HG03439 (cell line): ENCODE measurements at regions not wholly inside any gene's neighbourhood (a gene's known extent, or its start where the extent isn't known, plus 50 kb on each side); places are given as distances from the start of the nearest gene placed in this dataset.
"Not testable (repeated sequence)": the region's sequence is repeated elsewhere in the genome, so short reads cannot be mapped to it uniquely, and the experiment has no call there.

Source experiments
- ATAC-seq: cut with Tn5 transposase; IDR thresholded peaks from one replicate; pipeline ENCODE4 v1.9.1; 2021; ENCODE audit warnings: mild to moderate bottlenecking, moderate library complexity; ENCODE audit not compliant: unreplicated experiment

- ATAC-seq = no peak
Measured at GRCh38 chr4:33882246-33882990, 2361.9 kb downstream of the ARAP2 start.

DNA sequence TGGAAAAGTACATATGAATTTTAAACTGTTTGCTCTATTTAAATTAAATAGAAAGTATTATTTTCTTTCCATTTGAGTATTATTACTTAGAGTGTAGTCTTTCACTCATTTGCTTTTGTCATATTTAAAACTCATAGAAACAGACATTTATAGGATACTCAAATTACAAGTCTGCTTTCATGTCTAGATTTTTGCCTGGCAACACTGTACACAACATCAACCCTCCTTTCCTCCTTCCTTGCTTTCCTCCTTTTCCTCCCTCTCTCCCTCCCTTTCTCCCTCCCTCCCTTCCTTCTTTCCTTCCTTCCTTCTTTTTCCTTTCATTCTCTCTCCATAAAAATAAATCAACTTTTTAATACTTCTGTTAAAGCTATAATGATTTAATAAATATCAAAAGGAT, 2361.2 kb downstream of the ARAP2 start:
- ATAC-seq = no peak

GRCh38 chr4:33886356-33886755, 2358.0 kb downstream of the ARAP2 start:
- ATAC-seq = no peak

GRCh38 chr4:33890841-33891240, 2353.5 kb downstream of the ARAP2 start:
- no peak for ATAC-seq

DNA sequence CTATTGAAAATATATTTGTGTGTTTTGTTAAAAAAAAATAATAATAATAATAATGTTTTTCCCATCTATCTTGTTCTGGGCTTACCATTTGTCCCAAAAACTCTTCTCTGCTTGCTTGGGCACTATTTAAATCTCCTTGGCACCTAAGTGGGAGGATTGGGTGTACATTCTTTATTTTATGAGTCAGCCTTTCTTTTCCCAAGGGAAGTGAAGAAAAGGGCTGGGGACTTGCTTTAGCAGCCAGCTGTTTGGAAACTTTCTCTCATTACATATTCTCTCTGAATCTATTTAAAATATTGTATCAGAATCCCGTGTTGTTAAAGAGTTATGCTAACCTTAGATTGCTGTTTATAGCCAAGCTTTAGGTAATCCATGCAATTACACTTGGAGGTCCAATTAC, 2332.4 kb downstream of the ARAP2 start:
- ATAC-seq = no peak

GRCh38 chr4:33914386-33914785, 2329.9 kb downstream of the ARAP2 start:
- no peak for ATAC-seq

DNA sequence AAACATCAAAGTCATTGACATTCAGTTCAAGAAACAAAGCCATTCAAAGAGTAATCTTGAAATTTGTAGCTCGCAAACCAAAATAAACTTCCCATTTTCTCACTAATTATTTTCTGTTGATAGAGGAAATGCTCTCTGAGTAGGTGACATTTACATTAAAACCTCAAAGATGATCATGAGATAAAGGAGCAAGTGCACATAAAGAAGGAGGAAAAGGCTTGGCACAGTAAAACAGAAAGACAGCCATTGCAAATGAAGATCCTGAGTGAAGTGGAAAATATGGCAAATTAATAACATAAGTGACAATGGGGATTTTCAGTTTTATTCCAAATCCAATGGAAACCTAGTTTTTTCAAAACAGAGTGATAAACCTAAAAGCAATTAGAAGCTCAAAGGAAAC, 2320.8 kb downstream of the ARAP2 start:
- ATAC-seq = no peak

GRCh38 chr4:33924239-33924638, 2320.1 kb downstream of the ARAP2 start:
- ATAC-seq = no peak

- no peak for ATAC-seq
Measured at GRCh38 chr4:33924811-33925210, 2319.5 kb downstream of the ARAP2 start.

GRCh38 chr4:33930497-33930896, 2313.8 kb downstream of the ARAP2 start:
- ATAC-seq = no peak

DNA sequence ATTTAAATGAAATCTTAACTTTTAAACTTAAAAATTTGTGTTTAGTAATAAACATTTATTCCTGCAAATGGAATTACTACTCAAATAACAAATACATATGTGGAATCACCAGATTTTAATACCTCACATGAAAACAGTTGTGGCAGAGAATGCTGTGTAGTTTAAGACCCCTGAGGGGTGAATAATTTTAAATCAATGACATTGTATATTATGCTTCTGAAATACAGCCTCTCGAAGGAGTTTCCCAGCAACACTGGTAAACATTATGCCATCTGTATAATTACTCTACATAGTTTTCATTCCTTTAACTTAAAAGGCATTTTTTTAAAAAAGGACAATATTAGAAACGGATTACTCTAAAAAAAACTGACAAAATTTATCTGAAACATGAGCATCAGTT, 2313.3 kb downstream of the ARAP2 start:
- ATAC-seq = no peak

DNA sequence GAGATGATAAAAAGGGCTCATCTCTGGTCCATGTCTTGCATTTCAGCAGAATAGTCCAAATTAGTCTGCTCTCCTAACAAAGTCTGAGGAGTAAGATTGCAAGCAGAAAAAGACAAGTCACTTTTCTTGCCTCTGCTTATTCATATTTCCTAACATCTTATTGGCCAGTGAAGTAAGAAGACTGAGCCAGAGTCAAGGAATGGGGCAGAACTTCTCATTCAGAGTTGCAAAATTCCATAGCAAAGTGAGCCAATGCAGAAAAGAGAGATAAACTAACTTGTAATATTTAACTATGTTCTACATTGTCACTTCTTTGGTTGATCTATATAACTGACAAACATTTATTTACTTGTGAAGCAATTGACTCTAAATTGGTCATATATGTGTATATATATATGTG, 2304.0 kb downstream of the ARAP2 start:
- no peak for ATAC-seq

GRCh38 chr4:33941854-33942253, 2302.5 kb downstream of the ARAP2 start:
- ATAC-seq = no peak

GRCh38 chr4:33948921-33949320, 2295.4 kb downstream of the ARAP2 start:
- no peak for ATAC-seq

DNA sequence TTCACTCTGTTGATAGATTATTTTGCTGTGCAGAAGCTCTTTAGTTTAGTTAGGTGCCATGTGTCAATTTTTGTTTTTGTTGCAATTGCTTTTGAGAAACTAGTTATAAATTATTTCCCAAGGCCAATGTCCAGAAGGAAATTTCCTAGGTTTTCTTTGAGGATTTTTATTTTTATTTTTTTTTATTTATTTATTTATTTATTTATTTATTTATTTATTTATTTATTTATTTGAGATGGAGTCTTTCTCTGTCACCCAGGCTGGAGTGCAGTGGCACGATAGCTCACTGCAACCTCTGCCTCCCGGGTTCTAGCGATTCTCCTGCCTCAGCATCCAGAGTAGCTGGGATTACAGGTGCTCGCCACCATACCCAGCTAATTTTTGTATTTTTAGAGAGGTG, 2290.5 kb downstream of the ARAP2 start:
- not testable (repeated sequence) for ATAC-seq

DNA sequence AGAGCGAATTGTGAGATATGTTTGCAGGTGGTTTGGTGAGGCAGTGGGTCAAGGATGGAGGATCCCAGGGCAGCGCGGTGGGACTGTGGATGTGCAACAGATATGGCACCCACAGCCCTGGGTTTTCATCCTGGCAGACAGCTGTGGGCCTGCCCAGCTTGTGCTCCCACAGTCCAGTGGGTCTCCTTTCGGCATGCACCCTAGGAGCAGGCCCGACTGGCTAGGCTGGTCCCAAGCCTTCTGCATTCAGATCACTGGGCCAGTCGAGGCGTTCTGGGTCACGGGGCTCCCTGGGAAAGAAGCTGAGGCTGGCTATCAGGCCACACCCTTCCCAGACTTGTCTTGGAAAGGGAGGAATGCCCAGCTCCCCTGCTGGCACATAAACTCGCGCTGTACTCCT, 2289.6 kb downstream of the ARAP2 start:
- no peak for ATAC-seq

DNA sequence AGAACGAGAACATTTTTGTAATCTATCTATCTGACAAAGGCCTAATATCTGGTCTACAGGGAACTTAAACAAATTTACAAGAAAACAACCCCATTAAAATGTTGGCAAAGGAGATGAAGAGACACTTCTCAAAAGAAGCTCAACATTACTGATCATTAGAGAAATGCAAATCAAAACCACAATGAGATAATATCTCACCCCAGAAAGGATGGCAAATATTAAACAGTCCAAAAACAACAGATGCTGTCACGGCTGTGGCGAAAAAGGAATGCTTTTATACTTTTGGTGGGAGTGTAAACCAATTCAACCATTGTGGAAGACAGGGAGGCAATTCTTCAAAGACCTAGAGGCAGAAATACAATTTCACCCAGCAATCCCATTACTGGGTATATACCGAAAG, 2284.8 kb downstream of the ARAP2 start:
- no peak for ATAC-seq

- ATAC-seq = no peak
Measured at GRCh38 chr4:33961761-33962160, 2282.6 kb downstream of the ARAP2 start.

GRCh38 chr4:33966808-33967207, 2277.5 kb downstream of the ARAP2 start:
- ATAC-seq = no peak

DNA sequence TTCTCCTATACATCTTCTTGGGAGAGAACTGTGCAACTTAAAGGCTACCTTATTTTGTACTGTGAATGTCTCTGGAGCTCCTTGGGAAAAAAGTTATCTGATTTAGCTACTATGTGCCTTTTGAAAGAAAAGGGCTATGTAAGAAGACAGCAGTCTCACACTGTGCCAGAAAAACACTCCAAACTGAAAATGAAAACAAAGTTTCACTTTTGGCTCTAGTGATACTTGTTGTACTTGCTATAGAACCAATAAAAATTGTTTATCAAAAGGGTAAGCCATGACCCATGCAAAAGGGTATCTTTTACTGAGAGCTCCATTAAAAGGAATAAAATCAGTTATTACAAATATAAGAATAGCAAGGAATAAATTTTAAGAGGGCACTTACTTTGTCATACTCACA, 2270.0 kb downstream of the ARAP2 start:
- ATAC-seq = no peak

DNA sequence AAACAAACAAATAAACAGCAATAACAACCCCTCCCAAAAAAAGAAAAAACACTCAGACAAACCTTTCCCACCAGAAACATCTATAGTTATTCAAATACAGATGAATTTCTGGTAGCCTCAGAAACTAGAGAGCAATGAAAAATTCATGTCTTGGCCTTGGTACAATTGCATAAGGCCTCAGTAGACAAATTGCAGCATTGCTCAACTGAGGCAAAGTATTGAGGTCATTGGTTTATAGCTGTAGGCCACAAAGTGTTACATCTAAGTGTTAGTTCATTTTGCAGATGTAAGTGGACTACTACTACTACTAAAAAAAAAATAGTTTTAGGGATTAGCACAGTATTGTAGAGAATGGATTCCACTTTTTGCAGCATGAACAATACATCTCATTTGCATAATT, 2268.3 kb downstream of the ARAP2 start:
- no peak for ATAC-seq

GRCh38 chr4:33979781-33980180, 2264.5 kb downstream of the ARAP2 start:
- not testable (repeated sequence) for ATAC-seq

- no peak for ATAC-seq
Measured at GRCh38 chr4:33980361-33980760, 2264.0 kb downstream of the ARAP2 start.
